ENCODE measurements at regions not wholly inside any gene's neighbourhood (a gene's known extent, or its start where the extent isn't known, plus 50 kb on each side); places are given as distances from the start of the nearest gene placed in this dataset.

- Histone ChIP-seq H3K4me1 (ENCODE audit: control insufficient read depth in 1 of 2, insufficient read depth in 2 of 2, low read length in 2 of 2) (peaks cover 6 to 10% of the 10 kb centered on the region in 2 experiments; a peak in 1 of 4 replicates), H3K9ac (ENCODE audit: low read length) (no peak overlapping the region), H3K27me3 (ENCODE audit: insufficient read depth, low read length) (no peaks in the 10 kb centered on the region), H3K36me3 (ENCODE audit: control insufficient read depth in 1 of 2, insufficient read depth in 2 of 2, low read length in 2 of 2) (no peaks in the 10 kb centered on the region), H4K20me1 (ENCODE audit: insufficient read depth) (no peaks in the 10 kb centered on the region), H3K4me3 (replicated peaks in 1 of 2; ENCODE audit: low read depth in 1 of 2, low read length in 2 of 2) (no peak overlapping the region), H3K9me2 (ENCODE audit: insufficient read depth) (no peaks in the 10 kb centered on the region; the same call in 1 of the 2 replicates), H3K27ac (ENCODE audit: low read depth, low read length) (no peak overlapping the region), H2AFZ (ENCODE audit: low read depth, low read length, poor library complexity, severe bottlenecking) (no peak overlapping the region), H3K4me2 (ENCODE audit: low read length) (no peak overlapping the region), H3K9me3 (ENCODE audit: control insufficient read depth in 1 of 2, insufficient read depth in 1 of 2, low read depth in 1 of 2, low read length in 2 of 2) (no peaks in the 10 kb centered on the region), H3K79me2 (ENCODE audit: insufficient read depth, low read length) (no peaks in the 10 kb centered on the region)
- no TSS peak for BruUV-seq (replicated peaks)
- TF ChIP-seq ZBTB33 (IDR thresholded peaks at IDR 0.05; ENCODE audit: extremely low read depth, insufficient replicate concordance, low read length) = no peak
- no peak for TF ChIP-seq REST (IDR thresholded peaks at IDR 0.05; ENCODE audit: low read depth)
- no peak for TF ChIP-seq ZFX (IDR thresholded peaks at IDR 0.05)
- TF ChIP-seq JUND (IDR thresholded peaks at IDR 0.05) = no peak
- TF ChIP-seq ATF3 (IDR thresholded peaks at IDR 0.05) = no peak
- intact Hi-C loops (cut with micrococcal nuclease) = no loop called here
- ChIA-PET RAD21 (ENCODE audit: low non-redundant PET in 1 of 2, low total read pairs in 2 of 2, uncharacterized antibody in 2 of 2, unreplicated experiment in 2 of 2) (no interaction called here), CTCF (no interaction called here), POLR2A (no interaction called here)
- ATAC-seq = no peak
- no peak for DNase-seq (ENCODE audit: low read depth, low spot score)
Observed at GRCh38 chr18:22868831-22869230, 64.3 kb upstream of the RBBP8 start.

All from HCT116 (cell line).